HPDE6-E6E7 (cell line): ENCODE measurements at regions not wholly inside any gene's neighbourhood (a gene's known extent, or its start where the extent isn't known, plus 50 kb on each side); places are given as distances from the start of the nearest gene placed in this dataset.
A peak's percentile ranks its signal among the peaks of the same experiment; 100 is the strongest.
"Not testable (repeated sequence)": the region's sequence is repeated elsewhere in the genome, so short reads cannot be mapped to it uniquely, and the experiment has no call there.

Experiments
- DNase-seq: peaks from one replicate; pipeline ENCODE4 v3.0.0; 2011; ENCODE audit warnings: missing footprints; ENCODE audit errors: extremely low spot score

GRCh38 chr3:155995525-155996370 lies 124.6 kb upstream of the KCNAB1 start:
- DNase-seq, result peak; percentile 22

DNA sequence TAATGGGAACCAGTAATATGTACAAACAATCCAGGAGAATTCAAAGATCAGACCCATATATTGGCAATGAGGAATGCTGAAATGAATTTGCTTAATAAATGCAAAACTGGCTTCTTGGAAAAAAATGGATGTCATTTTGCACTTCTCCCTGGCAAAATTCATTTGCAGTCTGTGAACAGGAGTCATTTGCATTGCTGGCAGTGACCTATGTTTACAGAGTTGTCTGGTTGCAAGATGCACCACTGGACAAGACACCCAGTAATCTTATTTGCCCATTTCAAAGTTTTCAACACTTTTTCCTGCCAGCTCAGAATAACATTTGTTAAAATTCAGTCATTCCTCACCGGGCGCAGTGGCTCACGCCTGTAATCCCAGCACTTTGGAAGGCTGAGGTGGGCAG lies 123.5 kb upstream of the KCNAB1 start:
- DNase-seq, result no peak

DNA sequence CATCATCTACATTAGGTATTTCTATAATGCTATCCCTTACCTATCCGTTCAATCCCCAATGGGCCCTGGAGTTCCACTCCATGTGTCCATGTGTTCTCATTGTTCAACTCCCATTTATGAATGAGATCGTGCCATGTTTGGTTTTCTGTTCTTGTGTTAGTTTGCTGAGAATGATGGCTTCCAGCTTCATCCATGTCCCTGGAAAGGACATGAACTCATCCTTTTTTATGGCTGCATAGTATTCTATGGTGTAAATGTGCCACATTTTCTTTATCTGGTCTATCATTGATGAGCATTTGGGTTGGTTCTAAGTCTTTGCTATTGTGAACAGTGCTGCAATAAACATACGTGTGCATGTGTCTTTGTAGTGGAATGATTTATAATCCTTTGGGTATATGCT lies 122.2 kb upstream of the KCNAB1 start:
- not testable (repeated sequence) for DNase-seq

- DNase-seq, result no peak
Observed at GRCh38 chr3:156005736-156006135, 114.6 kb upstream of the KCNAB1 start.

DNA sequence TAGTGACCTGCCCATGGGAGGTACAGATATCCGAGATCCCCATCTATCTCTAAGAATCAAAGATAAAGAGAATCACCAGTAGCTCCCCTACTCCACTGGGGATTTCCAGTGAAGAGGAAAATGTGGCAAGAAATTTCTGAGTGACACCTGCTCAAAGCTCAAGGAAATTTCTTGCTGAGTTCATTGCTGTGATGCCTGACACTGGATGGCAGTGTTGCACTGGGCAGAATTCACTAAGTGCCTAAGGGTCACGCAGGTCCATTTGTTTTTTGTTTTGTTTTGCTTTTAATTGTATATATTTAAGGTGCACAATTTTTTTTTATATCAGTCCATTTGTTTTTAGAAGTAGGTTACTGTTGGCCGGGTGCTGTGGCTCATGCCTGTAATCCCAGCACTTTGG lies 109.5 kb upstream of the KCNAB1 start:
- DNase-seq, result peak; percentile 41

- DNase-seq, result no peak
Observed at GRCh38 chr3:156014489-156014888, 105.9 kb upstream of the KCNAB1 start.

DNA sequence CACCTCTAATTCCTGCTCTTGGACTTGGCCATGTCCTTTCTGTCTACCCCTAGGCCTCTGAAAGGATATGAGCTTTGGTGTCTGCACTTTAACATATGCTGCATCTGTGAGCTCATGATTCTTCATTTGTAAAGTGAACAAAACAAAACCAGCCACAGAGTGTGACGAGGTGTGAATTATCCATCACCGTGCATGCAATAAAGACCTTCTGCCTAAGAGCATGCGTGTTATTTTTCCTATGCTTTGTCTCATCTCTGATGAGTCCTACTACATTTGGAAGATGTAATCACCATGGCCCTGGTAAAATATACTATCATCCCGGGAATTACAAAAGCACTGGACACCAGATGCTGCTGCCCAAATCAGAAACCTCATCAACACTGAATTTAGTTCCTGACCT lies 103.5 kb upstream of the KCNAB1 start:
- DNase-seq, result no peak

DNA sequence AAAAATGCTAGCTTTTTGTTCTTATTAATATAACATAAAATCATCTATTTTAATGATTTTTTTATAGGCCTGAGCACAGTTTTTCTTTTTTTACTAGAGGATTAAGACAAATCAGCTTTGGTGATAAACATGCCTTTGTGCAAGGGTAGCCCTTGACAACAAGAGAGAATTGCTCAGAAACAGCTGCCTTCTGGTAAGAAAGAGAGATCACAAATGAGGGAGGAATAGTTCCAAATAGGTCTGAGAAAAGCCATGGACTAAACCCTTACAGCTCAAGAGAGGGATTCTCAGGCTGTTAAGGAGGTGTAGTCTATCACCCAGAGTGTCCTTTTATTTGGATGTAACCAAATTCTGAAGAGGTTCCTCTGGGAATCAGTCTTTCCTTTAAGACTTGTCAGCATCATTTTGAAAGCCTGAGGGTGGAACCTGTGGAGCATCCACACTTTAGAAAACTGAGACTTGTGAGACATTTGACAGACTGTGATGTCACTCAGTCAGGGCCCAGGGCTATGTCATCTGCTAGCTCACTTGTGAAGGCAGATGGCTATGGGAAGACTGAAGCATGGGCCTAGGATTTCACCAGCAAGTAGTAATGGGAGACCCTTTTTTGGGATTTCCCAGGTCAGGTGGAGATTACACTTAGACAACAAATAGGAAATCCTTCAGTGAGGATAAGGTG lies 102.9 kb upstream of the KCNAB1 start:
- DNase-seq, result no peak

- peak; percentile 21 for DNase-seq
Observed at GRCh38 chr3:156024904-156025533, 95.4 kb upstream of the KCNAB1 start.

DNA sequence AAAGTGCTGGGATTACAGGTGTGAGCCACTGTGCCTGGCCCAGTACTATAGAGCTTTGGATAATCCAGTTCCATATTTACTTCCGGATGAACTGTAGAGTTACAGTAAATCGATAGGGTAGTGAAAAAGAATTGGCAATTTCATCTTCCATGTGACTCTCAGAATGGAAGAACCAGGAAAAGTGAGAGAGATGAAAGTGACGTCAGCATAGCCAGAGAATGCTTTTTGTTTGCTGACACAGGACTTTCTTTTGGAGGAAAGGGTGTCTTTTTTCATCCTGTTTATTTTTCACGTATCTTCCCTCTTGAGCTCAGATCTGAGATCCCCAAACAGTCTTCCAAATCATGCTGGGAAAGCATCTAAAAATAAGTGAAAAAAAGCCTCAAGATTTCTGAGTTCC lies 91.2 kb upstream of the KCNAB1 start:
- DNase-seq, result no peak

DNA sequence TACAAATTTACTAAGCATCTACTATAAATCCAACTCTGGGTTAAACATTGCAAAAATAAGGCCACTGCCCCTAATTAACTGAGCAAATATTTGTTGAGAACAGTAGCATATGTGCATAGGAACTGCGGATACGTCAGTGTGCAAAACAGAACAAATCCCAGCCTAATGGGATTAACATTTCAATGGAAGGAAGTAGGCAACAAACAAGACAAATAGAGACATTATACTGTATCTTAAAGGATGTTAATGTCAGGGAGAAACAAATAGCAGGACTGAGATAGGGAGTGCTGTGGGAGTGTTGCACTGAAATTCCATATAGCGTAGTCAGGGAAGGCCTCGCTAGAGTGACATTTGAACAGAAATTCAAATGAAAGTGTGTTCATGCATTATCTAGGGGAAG lies 89.7 kb upstream of the KCNAB1 start:
- DNase-seq, result no peak

DNA sequence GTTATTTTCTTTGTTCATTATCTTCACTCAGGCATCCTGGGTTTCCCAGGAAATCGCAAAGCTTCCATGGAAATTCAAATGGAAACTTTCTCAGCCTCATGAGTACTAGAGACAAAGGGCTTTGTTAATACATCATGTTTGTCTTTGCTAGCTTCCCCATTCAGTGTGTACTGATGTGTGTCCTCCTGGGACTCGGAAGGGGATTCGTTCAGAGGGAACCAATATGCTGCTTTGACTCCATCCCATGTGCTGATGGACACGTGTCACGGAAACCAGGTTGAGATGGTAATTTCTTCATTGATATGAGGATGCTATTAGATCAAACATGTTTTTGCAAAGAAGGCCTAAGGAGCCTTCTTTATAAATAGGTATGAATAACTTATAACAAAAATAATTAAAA lies 87.0 kb upstream of the KCNAB1 start:
- DNase-seq, result no peak

GRCh38 chr3:156035158-156035557 lies 85.2 kb upstream of the KCNAB1 start:
- no peak for DNase-seq

DNA sequence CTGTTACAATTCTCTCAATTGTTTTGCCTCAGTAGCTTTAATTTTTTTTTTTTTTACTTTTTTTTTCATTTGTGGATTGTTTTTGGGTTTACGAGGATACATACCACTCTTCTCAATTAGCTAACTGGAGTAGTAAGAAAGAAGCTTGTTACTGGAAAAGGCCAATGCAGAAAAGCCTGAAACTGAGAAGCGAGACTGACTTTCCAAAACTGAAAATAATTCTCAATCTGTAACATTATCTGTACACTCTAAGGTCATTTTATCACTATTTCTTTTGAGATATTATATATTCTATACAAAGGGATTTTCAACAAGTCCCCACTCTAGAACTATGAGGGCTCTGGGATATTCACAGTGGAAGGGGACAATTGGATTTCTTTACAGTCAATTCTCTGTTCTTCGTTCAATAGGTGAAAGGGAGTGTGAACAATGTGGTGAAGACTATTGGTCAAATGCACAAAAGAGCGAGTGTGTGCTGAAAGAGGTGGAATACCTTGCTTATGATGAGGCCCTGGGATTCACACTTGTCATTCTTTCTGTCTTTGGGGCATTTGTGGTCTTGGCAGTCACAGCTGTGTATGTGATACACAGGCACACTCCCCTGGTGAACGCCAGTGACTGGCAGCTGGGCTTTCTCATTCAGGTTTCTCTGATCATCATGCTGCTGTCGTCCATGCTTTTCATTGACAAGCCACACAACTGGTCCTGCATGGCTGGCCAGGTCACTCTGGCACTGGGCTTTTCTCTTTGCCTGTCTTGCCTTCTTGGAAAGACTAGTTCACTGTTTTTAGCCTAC lies 83.9 kb upstream of the KCNAB1 start:
- no peak for DNase-seq

DNA sequence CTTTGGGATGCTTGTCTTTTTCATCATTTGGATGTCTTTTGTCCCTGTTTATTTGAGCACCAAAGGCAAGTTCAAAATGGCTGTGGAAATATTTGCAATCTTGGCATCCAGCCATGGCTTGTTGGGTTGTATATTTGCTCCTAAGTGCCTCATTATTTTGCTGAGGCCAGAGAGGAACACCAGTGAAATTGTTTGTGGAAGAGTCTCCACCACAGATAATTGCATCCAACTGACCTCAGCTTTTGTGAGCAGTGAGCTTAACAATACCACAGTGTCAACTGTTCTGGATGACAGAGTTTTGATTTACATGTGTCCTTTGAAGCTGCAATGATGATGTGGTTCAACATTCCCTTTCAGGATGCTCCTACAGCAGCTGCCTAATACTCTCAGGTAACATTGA lies 83.0 kb upstream of the KCNAB1 start:
- DNase-seq, result no peak

GRCh38 chr3:156038869-156039268 lies 81.5 kb upstream of the KCNAB1 start:
- no peak for DNase-seq

DNA sequence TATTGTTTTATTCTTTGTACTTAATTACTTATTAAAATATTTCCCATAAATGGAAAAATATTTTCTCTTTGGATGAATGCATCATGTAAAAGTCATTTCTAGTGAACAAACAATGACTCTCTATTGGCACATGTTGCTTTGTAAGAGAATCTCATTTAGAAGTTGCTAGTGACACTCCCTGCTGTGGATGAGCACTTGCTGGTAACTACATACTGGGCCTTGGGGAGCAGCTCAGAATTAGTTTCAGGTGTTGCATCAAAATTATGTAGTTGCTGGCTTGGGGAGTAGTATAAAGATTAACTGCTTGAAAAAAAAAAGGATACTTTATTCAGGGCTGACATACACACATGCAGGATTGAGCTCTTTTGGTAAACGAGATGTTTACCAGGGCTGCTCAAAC lies 80.3 kb upstream of the KCNAB1 start:
- DNase-seq, result no peak

DNA sequence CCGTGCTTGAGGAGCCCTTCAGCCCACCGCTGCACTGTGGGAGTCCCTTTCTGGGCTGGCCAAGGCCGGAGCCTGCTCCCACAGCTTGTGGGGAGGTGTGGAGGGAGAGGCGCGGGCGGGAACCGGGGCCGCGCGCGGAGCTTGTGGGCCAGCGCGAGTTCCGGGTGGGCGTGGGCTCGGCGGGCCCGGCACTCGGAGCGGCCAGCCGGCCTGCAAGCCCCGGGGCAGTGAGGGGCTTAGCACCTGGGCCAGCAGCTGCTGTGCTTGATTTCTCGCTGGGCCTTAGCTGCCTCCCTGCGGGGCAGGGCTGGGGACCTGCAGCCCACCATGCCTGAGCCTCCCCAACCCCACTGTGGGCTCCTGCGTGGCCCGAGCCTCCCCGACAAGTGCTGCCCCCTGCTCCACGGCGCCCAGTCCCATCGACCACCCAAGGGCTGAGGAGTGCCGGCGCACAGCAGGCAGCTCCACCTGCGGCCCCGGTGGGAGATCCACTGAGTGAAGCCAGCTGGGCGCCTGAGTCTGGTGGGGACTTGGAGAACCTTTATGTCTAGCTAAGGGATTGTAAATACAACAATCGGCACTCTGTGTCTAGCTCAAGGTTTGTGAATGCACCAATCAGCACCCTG lies 79.0 kb upstream of the KCNAB1 start:
- not testable (repeated sequence) for DNase-seq

DNA sequence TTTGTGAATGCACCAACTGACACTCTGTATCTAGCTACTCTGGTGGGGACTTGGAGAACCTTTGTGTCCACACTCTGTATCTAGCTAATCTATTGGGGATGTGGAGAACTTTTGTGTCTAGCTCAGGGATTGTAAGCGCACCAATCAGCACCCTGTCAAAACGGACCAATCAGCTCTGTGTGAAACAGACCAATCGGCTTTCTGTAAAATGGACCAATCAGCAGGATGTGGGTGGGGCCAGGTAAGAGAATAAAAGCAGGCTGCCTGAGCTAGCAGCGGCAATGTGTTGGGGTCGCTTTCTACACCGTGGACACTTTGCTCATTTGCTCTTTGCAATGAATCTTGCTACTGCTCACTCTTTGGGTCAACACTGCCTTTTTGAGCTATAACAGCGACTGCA lies 78.5 kb upstream of the KCNAB1 start:
- not testable (repeated sequence) for DNase-seq

GRCh38 chr3:156043832-156044633 lies 76.3 kb upstream of the KCNAB1 start:
- DNase-seq, result not testable (repeated sequence)

DNA sequence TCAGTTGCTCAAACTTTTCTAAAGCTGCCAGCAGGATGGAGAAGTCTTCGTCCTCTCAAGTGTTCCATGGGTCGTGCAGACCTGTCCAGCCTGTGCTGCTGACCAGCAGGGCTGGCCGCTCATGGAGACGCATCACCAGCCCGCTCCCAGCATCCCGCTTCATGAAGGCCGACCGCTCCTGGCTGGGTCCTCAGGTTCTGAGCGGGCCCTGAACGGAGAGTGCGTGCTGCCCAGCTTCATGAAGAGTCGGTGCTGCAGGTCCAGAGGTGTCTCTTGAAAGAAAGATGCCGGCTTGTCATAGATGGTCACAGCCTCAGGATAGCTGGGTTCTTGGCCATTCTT lies 75.8 kb upstream of the KCNAB1 start:
- DNase-seq, result no peak
